ENCODE measurements at regions not wholly inside any gene's neighbourhood (a gene's known extent, or its start where the extent isn't known, plus 50 kb on each side); places are given as distances from the start of the nearest gene placed in this dataset.
"Not testable (repeated sequence)": the region's sequence is repeated elsewhere in the genome, so short reads cannot be mapped to it uniquely, and the experiment has no call there.

GRCh38 chr11:71367756-71368155 is 80.4 kb downstream of the DHCR7 start:
- Histone ChIP-seq H3K9ac (ENCODE audit: low read depth, low read length) (no peak overlapping the region), H3K27me3 (ENCODE audit: control insufficient read depth, insufficient read depth, low read length) (peaks cover 12% of the 10 kb centered on the region), H3K36me3 (ENCODE audit: insufficient read depth, low read length) (no peaks in the 10 kb centered on the region), H3K4me2 (ENCODE audit: low read length) (no peak overlapping the region), H3K4me3 (ENCODE audit: low read length) (no peak overlapping the region), H3K4me1 (ENCODE audit: control insufficient read depth, insufficient read depth, low read length) (peaks cover 13% of the 10 kb centered on the region), H3K9me3 (replicated peaks; ENCODE audit: low read length) (no peaks in the 10 kb centered on the region)

DNA sequence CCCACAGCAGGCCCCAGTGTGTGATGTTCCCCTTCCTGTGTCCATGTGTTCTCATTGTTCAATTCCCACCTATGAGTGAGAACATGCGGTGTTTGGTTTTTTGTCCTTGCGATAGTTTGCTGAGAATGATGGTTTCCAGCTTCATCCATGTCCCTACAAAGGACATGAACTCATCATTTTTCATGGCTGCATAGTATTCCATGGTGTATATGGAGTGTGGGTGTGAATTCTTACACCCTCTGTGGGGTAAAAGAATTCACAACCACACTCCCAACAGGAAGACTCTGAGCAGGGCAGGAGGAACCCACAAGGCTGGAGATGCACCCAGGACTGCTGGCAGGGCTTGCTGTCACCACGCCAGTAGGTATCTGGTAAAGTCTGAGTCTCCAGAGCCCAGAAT is 80.9 kb downstream of the DHCR7 start:
- peaks cover 12% of the 10 kb centered on the region for H3K27me3 ChIP-seq (ENCODE audit: control insufficient read depth, insufficient read depth, low read length)
- not testable (repeated sequence) for H3K4me3 ChIP-seq (ENCODE audit: low read length); H3K4me2 ChIP-seq (ENCODE audit: low read length)

GRCh38 chr11:71366076-71366475 is 82.1 kb downstream of the DHCR7 start:
- no peaks in the 10 kb centered on the region for H3K9me3 ChIP-seq (replicated peaks; ENCODE audit: low read length)
- H3K36me3 ChIP-seq (ENCODE audit: insufficient read depth, low read length): no peaks in the 10 kb centered on the region
- H3K4me1 ChIP-seq (ENCODE audit: control insufficient read depth, insufficient read depth, low read length): peaks cover 13% of the 10 kb centered on the region
- peaks cover 12% of the 10 kb centered on the region for H3K27me3 ChIP-seq (ENCODE audit: control insufficient read depth, insufficient read depth, low read length)
- no peak overlapping the region for H3K9ac ChIP-seq (ENCODE audit: low read depth, low read length)
- H3K4me2 ChIP-seq (ENCODE audit: low read length): no peak overlapping the region
- no peak overlapping the region for H3K4me3 ChIP-seq (ENCODE audit: low read length)

More for the DNA sequence above, 80.9 kb downstream of the DHCR7 start:
- H3K9me3 ChIP-seq (replicated peaks; ENCODE audit: low read length); H3K9ac ChIP-seq (ENCODE audit: low read depth, low read length); H3K36me3 ChIP-seq (ENCODE audit: insufficient read depth, low read length): not testable (repeated sequence)
- H3K4me1 ChIP-seq (ENCODE audit: control insufficient read depth, insufficient read depth, low read length): peaks cover 13% of the 10 kb centered on the region

- H3K9me3 ChIP-seq (replicated peaks; ENCODE audit: low read length): no peaks in the 10 kb centered on the region
- H3K36me3 ChIP-seq (ENCODE audit: insufficient read depth, low read length): no peaks in the 10 kb centered on the region
- peaks cover 13% of the 10 kb centered on the region for H3K4me1 ChIP-seq (ENCODE audit: control insufficient read depth, insufficient read depth, low read length)
- H3K4me3 ChIP-seq (ENCODE audit: low read length): no peak overlapping the region
- no peak overlapping the region for H3K9ac ChIP-seq (ENCODE audit: low read depth, low read length)
- H3K27me3 ChIP-seq (ENCODE audit: control insufficient read depth, insufficient read depth, low read length): peaks cover 12% of the 10 kb centered on the region
- no peak overlapping the region for H3K4me2 ChIP-seq (ENCODE audit: low read length)
Observed at GRCh38 chr11:71365626-71366025, 82.6 kb downstream of the DHCR7 start.

DNA sequence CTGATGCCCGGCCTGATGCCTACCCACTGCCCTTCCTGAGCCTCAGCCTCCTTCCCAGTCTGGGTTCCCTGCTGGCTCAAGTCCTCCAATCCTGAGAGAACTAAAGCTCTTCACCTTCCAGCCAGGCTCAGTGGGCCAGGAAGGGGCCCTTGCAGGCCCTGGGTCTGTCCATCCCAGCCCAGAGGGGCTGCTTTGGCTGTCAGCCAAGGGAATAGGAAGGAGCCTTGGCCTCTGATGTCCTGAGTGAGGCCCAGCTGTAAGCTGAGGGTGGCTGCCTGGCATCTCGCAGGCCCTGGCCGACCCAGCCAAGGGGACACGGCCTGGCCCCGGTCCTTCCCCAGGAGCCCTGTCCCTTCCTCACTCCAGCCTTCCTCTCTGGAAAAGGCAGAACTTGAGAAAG is 83.4 kb downstream of the DHCR7 start:
- H3K4me2 ChIP-seq (ENCODE audit: low read length): no peak overlapping the region
- no peaks in the 10 kb centered on the region for H3K9me3 ChIP-seq (replicated peaks; ENCODE audit: low read length)
- H3K4me1 ChIP-seq (ENCODE audit: control insufficient read depth, insufficient read depth, low read length): peaks cover 13% of the 10 kb centered on the region
- H3K4me3 ChIP-seq (ENCODE audit: low read length): no peak overlapping the region
- H3K36me3 ChIP-seq (ENCODE audit: insufficient read depth, low read length): no peaks in the 10 kb centered on the region
- H3K9ac ChIP-seq (ENCODE audit: low read depth, low read length): peak overlapping the region; percentile 20
- peaks cover 8% of the 10 kb centered on the region for H3K27me3 ChIP-seq (ENCODE audit: control insufficient read depth, insufficient read depth, low read length)

DNA sequence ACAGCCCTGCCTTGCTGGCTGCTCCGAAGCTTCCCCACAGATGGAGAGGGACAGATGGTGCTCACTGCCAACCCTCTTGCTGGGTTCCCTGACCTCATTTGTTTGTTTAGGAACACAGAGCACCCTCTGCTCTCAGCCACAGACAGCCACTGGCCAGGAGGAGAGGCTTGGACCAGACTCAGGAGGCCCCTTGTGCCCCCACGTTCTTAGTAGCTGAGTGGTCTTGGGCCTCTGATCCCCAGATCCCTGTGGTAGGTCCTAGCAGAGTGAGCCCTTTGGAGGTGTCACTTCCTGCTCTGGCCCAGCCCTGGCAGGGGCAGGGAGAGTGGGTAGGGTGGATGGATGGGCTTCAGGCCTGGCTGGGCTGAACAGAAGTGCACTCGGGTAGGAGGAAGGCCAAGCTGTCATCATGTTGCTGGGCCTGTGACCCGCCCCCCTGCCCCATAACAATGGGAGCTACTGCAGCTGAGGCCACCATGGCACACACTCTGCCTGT is 84.0 kb downstream of the DHCR7 start:
- Histone ChIP-seq H3K4me3 (ENCODE audit: low read length) (no peak overlapping the region), H3K27me3 (ENCODE audit: control insufficient read depth, insufficient read depth, low read length) (peaks cover 8% of the 10 kb centered on the region), H3K9me3 (replicated peaks; ENCODE audit: low read length) (no peaks in the 10 kb centered on the region), H3K9ac (ENCODE audit: low read depth, low read length) (peak overlapping the region; percentile 20), H3K36me3 (ENCODE audit: insufficient read depth, low read length) (no peaks in the 10 kb centered on the region), H3K4me2 (ENCODE audit: low read length) (no peak overlapping the region), H3K4me1 (ENCODE audit: control insufficient read depth, insufficient read depth, low read length) (peaks cover 13% of the 10 kb centered on the region)

DNA sequence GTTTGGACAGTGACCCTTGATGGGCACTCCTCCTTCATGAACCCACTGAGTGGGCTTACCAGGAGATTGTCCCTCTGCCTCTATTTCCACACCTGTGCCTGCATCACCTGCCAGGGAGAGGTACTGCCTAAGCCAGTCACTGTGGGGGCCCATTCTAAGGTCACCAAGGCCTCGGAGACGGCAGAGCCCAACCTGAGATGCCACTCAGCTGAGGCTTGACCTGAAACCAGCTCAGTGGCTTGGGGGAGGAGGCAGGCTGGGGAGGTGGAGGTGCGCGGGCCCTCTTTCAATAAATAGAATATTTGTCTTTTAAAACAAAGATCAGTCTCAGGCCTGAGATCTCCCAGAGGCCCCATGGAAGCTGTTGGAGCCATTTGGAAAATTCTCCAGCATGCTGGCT is 84.5 kb downstream of the DHCR7 start:
- Histone ChIP-seq H3K9me3 (replicated peaks; ENCODE audit: low read length) (no peaks in the 10 kb centered on the region), H3K4me2 (ENCODE audit: low read length) (no peak overlapping the region), H3K36me3 (ENCODE audit: insufficient read depth, low read length) (no peaks in the 10 kb centered on the region), H3K27me3 (ENCODE audit: control insufficient read depth, insufficient read depth, low read length) (peaks cover 6% of the 10 kb centered on the region), H3K4me3 (ENCODE audit: low read length) (no peak overlapping the region), H3K9ac (ENCODE audit: low read depth, low read length) (no peak overlapping the region), H3K4me1 (ENCODE audit: control insufficient read depth, insufficient read depth, low read length) (peaks cover 13% of the 10 kb centered on the region)

DNA sequence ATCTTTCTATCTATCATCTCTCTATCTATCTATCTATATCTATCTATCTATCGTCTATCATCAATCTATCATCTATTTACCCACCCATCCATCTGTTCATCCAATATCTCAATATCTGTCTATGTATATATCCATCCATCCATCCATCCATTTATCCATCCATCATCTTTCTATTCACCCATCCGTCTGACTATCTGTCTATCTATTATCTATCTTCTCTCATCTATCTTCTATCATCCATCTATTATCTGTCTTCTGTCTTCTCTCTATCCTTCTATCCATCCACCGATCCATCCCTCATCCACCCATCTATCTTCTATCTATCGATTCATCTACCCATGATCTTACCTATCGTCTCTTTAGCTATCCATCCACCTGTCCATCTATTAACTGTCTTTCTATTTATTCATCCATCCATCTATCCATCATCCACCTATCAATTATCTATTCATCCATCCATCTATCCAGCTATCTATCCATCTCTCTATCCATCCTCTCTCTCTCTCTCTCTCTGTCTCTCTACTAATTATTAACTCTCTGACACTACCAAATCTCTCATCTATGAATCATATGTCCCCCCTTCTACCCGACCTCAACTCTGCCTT is 89.1 kb downstream of the DHCR7 start:
- no peaks in the 10 kb centered on the region for H3K36me3 ChIP-seq (ENCODE audit: insufficient read depth, low read length)
- H3K9me3 ChIP-seq (replicated peaks; ENCODE audit: low read length): no peaks in the 10 kb centered on the region
- peaks cover 13% of the 10 kb centered on the region for H3K4me1 ChIP-seq (ENCODE audit: control insufficient read depth, insufficient read depth, low read length)

GRCh38 chr11:71358122-71358728 is 90.0 kb downstream of the DHCR7 start:
- Histone ChIP-seq H3K27me3 (ENCODE audit: control insufficient read depth, insufficient read depth, low read length) (peaks cover 3% of the 10 kb centered on the region), H3K4me2 (ENCODE audit: low read length) (no peak overlapping the region), H3K4me1 (ENCODE audit: control insufficient read depth, insufficient read depth, low read length) (peaks cover 9% of the 10 kb centered on the region), H3K9me3 (replicated peaks; ENCODE audit: low read length) (no peaks in the 10 kb centered on the region), H3K4me3 (ENCODE audit: low read length) (no peak overlapping the region), H3K36me3 (ENCODE audit: insufficient read depth, low read length) (no peaks in the 10 kb centered on the region), H3K9ac (ENCODE audit: low read depth, low read length) (no peak overlapping the region)

More for the DNA sequence above, 89.1 kb downstream of the DHCR7 start:
- Histone ChIP-seq H3K27me3 (ENCODE audit: control insufficient read depth, insufficient read depth, low read length) (peaks cover 3% of the 10 kb centered on the region), H3K9ac (ENCODE audit: low read depth, low read length) (no peak overlapping the region), H3K4me3 (ENCODE audit: low read length) (no peak overlapping the region), H3K4me2 (ENCODE audit: low read length) (no peak overlapping the region)

DNA sequence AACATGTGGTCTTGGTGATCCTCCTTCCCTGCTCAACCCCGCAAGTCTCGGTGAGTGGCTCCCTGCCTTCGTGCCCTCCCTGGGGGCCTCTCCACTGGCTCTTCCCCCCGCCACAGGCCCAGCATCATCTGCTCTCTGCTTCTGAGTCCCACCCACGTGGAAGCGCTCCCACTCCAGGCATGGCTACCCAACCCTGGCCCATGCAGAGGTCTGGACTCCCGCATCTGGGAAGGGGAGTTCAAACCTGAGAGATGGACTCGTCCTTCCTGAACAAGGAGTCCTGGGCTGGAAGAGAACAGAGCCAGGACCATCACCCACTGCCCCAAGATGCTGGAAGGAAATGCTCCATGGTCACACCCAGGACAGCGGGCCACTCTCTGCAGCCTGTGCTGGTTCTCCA is 90.8 kb downstream of the DHCR7 start:
- Histone ChIP-seq H3K4me1 (ENCODE audit: control insufficient read depth, insufficient read depth, low read length) (peaks cover 9% of the 10 kb centered on the region), H3K9ac (ENCODE audit: low read depth, low read length) (no peak overlapping the region), H3K4me2 (ENCODE audit: low read length) (no peak overlapping the region), H3K36me3 (ENCODE audit: insufficient read depth, low read length) (no peaks in the 10 kb centered on the region), H3K9me3 (replicated peaks; ENCODE audit: low read length) (no peaks in the 10 kb centered on the region), H3K27me3 (ENCODE audit: control insufficient read depth, insufficient read depth, low read length) (peaks cover 3% of the 10 kb centered on the region), H3K4me3 (ENCODE audit: low read length) (no peak overlapping the region)

- Histone ChIP-seq H3K4me3 (ENCODE audit: low read length) (no peak overlapping the region), H3K4me1 (ENCODE audit: control insufficient read depth, insufficient read depth, low read length) (peaks cover 9% of the 10 kb centered on the region), H3K36me3 (ENCODE audit: insufficient read depth, low read length) (no peaks in the 10 kb centered on the region), H3K9ac (ENCODE audit: low read depth, low read length) (no peak overlapping the region), H3K27me3 (ENCODE audit: control insufficient read depth, insufficient read depth, low read length) (peaks cover 3% of the 10 kb centered on the region), H3K9me3 (replicated peaks; ENCODE audit: low read length) (no peaks in the 10 kb centered on the region), H3K4me2 (ENCODE audit: low read length) (no peak overlapping the region)
Observed at GRCh38 chr11:71356904-71357303, 91.3 kb downstream of the DHCR7 start.

DNA sequence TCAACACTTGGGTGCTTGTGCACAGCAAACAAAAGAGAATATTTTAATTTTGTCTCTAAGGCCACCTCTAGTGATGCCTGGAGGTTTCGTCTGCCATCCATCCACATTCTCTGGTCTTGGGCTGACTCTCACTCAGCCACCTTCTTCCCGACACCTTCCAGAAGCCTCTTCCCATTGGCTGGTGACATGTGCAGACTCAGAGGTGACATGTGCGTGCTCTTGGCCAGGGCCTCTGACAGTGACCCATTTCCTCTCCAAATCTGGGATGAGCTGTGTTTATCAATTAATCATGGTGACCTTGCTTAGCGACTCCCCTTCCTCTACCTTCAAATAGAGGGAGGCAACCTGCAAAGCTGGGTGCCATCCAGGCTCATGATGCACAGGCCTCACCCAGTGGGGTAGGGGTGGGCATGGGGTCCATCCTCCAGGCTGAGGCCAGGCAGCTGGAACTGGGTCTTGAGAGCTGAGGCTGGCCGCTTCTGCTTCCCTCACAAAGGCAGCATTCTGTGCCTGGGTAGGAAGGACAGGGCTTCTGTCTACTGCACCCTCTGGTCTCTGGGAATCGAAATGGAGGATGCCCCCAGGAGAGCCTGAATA is 91.8 kb downstream of the DHCR7 start:
- no peak overlapping the region for H3K4me3 ChIP-seq (ENCODE audit: low read length)
- no peak overlapping the region for H3K4me2 ChIP-seq (ENCODE audit: low read length)
- H3K27me3 ChIP-seq (ENCODE audit: control insufficient read depth, insufficient read depth, low read length): peaks cover 3% of the 10 kb centered on the region
- H3K36me3 ChIP-seq (ENCODE audit: insufficient read depth, low read length): no peaks in the 10 kb centered on the region
- no peak overlapping the region for H3K9ac ChIP-seq (ENCODE audit: low read depth, low read length)
- no peaks in the 10 kb centered on the region for H3K9me3 ChIP-seq (replicated peaks; ENCODE audit: low read length)
- peaks cover 9% of the 10 kb centered on the region for H3K4me1 ChIP-seq (ENCODE audit: control insufficient read depth, insufficient read depth, low read length)
